ENCODE measurements at regions not wholly inside any gene's neighbourhood (a gene's known extent, or its start where the extent isn't known, plus 50 kb on each side); places are given as distances from the start of the nearest gene placed in this dataset.

- TF ChIP-seq, protein P1, sequence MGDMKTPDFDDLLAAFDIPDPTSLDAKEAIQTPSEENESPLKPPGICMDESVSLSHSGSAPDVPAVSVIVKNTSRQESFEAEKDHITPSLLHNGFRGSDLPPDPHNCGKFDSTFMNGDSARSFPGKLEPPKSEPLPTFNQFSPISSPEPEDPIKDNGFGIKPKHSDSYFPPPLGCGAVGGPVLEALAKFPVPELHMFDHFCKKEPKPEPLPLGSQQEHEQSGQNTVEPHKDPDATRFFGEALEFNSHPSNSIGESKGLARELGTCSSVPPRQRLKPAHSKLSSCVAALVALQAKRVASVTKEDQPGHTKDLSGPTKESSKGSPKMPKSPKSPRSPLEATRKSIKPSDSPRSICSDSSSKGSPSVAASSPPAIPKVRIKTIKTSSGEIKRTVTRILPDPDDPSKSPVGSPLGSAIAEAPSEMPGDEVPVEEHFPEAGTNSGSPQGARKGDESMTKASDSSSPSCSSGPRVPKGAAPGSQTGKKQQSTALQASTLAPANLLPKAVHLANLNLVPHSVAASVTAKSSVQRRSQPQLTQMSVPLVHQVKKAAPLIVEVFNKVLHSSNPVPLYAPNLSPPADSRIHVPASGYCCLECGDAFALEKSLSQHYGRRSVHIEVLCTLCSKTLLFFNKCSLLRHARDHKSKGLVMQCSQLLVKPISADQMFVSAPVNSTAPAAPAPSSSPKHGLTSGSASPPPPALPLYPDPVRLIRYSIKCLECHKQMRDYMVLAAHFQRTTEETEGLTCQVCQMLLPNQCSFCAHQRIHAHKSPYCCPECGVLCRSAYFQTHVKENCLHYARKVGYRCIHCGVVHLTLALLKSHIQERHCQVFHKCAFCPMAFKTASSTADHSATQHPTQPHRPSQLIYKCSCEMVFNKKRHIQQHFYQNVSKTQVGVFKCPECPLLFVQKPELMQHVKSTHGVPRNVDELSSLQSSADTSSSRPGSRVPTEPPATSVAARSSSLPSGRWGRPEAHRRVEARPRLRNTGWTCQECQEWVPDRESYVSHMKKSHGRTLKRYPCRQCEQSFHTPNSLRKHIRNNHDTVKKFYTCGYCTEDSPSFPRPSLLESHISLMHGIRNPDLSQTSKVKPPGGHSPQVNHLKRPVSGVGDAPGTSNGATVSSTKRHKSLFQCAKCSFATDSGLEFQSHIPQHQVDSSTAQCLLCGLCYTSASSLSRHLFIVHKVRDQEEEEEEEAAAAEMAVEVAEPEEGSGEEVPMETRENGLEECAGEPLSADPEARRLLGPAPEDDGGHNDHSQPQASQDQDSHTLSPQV (IDR thresholded peaks at IDR 0.05) = no peak
- no peak for TF ChIP-seq MEF2B (IDR thresholded peaks at IDR 0.05; ENCODE audit: partially characterized antibody, poor library complexity, severe bottlenecking)
- TF ChIP-seq SPI1 (IDR thresholded peaks at IDR 0.05; ENCODE audit: borderline replicate concordance, insufficient read depth, low read depth, low read length) = no peak
- TF ChIP-seq MYC (IDR thresholded peaks at IDR 0.05; ENCODE audit: insufficient read depth, insufficient read length, insufficient replicate concordance, low read length, severe bottlenecking) = no peak
- TF ChIP-seq SREBF1 (IDR thresholded peaks at IDR 0.05; ENCODE audit: low read length) = no peak
- TF ChIP-seq ZZZ3 (IDR thresholded peaks at IDR 0.05; ENCODE audit: control insufficient read depth, insufficient read length, low read depth) = no peak
- TF ChIP-seq, protein P2, sequence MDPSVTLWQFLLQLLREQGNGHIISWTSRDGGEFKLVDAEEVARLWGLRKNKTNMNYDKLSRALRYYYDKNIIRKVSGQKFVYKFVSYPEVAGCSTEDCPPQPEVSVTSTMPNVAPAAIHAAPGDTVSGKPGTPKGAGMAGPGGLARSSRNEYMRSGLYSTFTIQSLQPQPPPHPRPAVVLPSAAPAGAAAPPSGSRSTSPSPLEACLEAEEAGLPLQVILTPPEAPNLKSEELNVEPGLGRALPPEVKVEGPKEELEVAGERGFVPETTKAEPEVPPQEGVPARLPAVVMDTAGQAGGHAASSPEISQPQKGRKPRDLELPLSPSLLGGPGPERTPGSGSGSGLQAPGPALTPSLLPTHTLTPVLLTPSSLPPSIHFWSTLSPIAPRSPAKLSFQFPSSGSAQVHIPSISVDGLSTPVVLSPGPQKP (IDR thresholded peaks at IDR 0.05; ENCODE audit: low read depth, low read length) = no peak
- TF ChIP-seq ZNF24 (IDR thresholded peaks at IDR 0.05) = no peak
- no peak for TF ChIP-seq ZNF622 (IDR thresholded peaks at IDR 0.05)
- no peak for TF ChIP-seq RUNX3 (IDR thresholded peaks at IDR 0.05; ENCODE audit: low read length)
- no peak for TF ChIP-seq YBX1 (IDR thresholded peaks at IDR 0.05)
- no peak for TF ChIP-seq ZSCAN29 (IDR thresholded peaks at IDR 0.05)
Measured at GRCh38 chrX:3807906-3808305, 94.5 kb upstream of the PRKX start (continued).

All from GM12878 (cell line).